HL-60/S4 (cell line): ENCODE measurements at regions not wholly inside any gene's neighbourhood (a gene's known extent, or its start where the extent isn't known, plus 50 kb on each side); places are given as distances from the start of the nearest gene placed in this dataset.
"Not testable (repeated sequence)": the region's sequence is repeated elsewhere in the genome, so short reads cannot be mapped to it uniquely, and the experiment has no call there.

ENCODE experiments used
- in situ Hi-C: fragments of 300-500 bp; cut with MboI; formaldehyde crosslinking; loops from 2 replicates; pipeline ENCODE4 v1.14.3; 2022; ENCODE audit warnings: low sequenced_read_pairs

DNA sequence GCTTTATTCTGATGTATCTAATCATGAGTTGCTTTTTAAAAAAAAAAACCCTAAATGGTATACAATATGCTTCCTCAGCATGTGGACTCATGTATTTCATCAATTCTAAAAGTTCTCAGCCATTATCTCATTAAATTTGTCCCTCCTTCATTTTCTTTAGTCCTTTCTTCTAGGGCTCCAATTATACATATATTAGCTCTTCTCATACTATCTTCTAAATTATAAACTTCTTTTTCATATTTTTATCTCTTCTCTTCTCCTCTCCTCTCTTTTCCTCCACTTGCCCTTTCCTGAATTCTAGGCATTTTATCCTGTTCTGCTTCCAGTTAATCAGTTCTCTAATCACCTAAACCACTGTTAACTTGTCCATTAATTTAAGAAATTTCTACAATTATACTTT lies 55.0 kb upstream of the IL33 start:
- in situ Hi-C loops, result no loop called here

DNA sequence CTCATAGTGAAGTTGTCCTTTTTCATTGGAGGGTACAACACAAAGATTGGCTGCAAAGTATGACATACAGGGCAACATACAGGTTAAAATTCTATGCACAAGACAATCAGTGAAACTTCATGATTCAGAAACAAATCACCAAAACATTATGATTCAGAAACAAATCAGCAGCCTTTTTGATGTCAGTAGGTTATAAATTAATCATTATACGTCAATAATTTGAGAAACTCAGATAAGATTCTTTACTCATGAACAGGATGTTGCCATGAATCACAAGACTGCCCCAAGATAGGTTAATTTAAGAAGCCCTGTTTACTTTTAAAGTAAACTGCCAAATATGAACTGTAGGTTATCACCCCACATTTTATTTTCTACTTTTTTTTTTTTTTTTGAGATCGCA lies 62.2 kb upstream of the IL33 start:
- in situ Hi-C loops, result no loop called here

- in situ Hi-C loops, result no loop called here
These were observed 62.8 kb upstream of the IL33 start for GRCh38 chr9:6152788-6153187.

DNA sequence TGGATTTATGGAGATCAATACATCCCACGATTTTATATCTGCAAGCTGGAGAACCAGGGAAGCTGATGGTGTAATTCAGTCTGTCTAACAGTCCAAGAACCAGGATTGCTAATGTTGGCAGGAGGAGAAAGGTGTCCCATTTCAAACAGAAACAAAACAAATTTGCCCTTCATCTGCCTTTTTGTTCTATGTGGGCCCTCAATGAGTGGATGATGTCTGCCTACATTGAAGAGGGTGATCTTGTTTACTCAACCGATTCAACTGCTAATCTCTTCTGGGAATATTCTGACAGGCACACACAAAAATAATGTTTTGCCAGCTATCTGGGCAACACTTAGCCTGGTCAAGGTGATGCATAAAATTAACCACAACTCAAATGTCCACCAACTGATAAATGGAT lies 65.1 kb upstream of the IL33 start:
- in situ Hi-C loops, result no loop called here

- in situ Hi-C loops, result no loop called here
These were observed 66.3 kb upstream of the IL33 start for GRCh38 chr9:6149315-6149714.

- in situ Hi-C loops, result no loop called here
These were observed 67.8 kb upstream of the IL33 start for GRCh38 chr9:6147846-6148245.

GRCh38 chr9:6144947-6145346 lies 70.7 kb upstream of the IL33 start:
- in situ Hi-C loops, result no loop called here

DNA sequence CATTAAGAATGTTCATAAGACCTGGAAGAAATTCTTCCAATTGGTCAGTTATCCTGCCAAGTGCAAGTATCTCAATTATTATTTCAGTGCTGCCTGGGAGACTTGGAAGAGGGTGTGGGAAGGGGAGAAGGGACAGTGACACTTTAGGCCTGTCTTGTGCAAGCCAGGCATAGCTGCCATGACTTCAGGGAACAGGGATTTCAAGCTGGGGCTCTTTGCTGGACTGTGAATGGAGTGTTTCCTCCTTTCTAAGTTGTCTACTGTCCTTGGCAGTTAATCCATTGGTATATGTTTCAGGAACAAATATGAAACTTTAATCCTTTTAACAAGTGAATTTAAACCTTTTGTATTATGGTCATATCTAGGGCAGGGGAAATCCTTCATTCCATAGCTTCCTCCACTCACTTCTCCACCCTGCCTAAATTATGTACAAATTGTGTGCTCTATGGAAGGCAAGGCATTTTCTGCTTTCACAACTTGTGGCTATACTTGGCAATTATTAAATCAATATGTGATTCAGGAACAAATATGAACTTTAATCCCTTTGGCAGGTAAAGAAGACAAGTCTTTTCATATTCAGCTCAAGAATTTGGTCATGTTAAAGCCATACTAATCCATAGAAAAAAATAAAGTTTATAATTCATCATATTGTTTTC lies 72.7 kb upstream of the IL33 start:
- in situ Hi-C loops, result no loop called here

- in situ Hi-C loops, result not testable (repeated sequence)
These were observed 79.8 kb upstream of the IL33 start for GRCh38 chr9:6135780-6136179.

GRCh38 chr9:6134661-6135180 lies 80.9 kb upstream of the IL33 start:
- in situ Hi-C loops, result no loop called here

- in situ Hi-C loops, result no loop called here
These were observed 82.1 kb upstream of the IL33 start for GRCh38 chr9:6133346-6134063.

GRCh38 chr9:6132650-6133049 lies 83.0 kb upstream of the IL33 start:
- in situ Hi-C loops, result no loop called here

GRCh38 chr9:6128030-6128429 lies 87.6 kb upstream of the IL33 start:
- in situ Hi-C loops, result no loop called here

- in situ Hi-C loops, result no loop called here
These were observed 89.2 kb upstream of the IL33 start for GRCh38 chr9:6126377-6126776.

- in situ Hi-C loops, result no loop called here
These were observed 92.2 kb upstream of the IL33 start for GRCh38 chr9:6123416-6123815.

- in situ Hi-C loops, result no loop called here
These were observed 93.9 kb upstream of the IL33 start for GRCh38 chr9:6121707-6122106.

DNA sequence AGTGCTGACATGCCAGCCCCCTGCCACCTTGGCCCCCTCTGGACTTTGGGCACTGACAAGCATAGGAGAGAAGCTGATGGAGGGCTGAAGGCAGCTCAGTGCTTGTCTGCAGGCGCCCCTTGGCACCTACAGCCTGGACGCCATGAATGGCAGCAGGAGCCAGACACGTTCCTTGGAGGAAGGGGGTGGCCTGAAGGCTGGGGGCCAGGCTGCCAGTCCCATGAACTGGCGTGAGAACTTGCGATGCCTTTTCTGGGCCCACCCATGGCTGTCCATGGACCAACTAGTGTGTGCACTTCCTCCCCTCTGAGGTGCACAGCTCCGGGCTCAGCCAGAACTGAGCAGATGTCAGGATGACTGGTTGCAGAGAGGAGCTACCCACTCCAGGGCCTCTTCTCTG lies 99.0 kb upstream of the RANBP6 start:
- in situ Hi-C loops, result no loop called here

DNA sequence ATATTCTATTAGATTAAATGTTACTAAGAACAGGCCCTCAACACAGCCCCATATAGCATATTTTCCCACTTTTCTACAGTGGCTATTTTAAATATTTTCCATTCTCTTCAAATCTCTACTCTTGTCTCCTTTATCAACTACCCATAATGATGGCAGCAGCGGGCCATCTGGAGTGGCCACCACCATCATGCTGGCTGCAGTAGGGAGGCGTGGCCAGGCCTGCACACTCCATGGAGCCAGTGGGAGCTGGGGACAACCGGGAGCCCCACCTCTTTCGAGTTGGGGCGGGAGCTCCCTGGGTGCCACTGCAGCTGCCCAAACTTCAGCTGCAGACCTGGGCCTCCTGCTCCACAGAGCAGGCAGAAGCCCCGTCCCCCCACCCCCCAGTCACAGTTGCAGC lies 98.4 kb upstream of the RANBP6 start:
- in situ Hi-C loops, result no loop called here

DNA sequence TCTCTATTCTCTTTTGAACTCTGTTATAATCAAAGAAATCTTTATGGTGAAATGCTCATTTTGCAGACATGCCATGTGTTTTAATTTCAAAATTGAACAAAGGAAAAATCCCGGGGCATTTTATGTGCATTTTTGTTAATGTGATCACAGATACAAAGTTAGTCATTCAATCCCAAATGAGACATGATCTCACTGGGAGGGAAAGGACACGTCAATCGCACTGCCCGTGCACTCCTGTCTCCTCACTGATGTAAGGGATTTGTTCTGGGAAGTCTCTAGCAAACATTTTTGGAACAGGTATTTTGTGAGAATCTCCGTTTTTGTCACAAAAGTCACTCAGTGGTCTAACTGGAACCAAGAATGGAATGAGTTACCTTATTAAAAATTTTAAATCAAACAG lies 97.9 kb upstream of the RANBP6 start:
- in situ Hi-C loops, result no loop called here

DNA sequence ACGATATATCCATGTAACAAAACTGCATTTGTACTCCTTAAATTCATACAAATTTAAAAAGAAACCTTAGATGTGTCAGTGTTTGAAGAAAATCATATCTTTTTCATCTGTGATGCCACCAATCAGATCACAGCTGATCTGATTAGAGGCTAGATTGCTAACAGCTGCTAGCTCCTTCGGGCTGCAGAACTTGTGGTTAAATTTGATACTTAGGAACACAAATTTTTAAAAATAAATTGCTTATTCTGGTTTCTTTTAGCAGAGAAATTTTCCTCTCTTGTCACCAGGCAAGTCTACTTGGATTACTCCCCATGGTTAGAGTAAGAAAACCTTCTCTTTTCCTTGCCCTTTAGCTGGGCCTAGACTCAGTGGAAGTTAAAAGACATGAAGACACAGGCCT lies 94.6 kb upstream of the RANBP6 start:
- in situ Hi-C loops, result no loop called here

- in situ Hi-C loops, result no loop called here
These were observed 94.1 kb upstream of the RANBP6 start for GRCh38 chr9:6109571-6109970.

DNA sequence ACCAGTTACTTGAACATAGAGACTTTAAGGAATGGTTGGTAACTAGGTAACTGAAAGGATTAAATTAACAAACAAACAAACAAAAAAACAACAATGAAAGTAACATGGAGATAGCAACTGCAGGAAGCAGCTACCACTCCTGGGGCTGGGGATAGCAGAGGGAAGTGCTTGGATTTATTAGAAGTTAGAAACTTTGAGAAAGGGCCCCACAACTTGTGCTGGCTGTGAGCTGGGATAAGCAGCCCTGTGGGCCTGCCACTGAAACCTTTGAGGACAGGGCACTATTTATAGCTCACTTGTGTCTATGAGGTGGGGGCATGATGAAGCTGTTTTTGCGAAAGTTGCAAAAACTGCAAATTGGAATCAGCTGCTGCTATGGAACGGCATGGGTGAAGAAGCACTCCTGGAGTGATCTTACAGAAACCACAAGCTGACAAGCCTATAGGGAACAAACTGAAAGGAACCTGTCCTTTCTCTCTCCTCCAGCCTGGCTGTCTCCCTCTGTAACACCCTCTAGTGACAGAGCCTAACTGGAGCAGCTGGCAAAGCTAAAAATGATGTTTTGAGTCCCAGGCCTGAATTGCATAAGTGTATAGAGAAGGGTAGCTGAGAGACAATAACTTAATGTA lies 91.4 kb upstream of the RANBP6 start:
- in situ Hi-C loops, result no loop called here
